Astrocyte of the spinal cord (primary cell): ENCODE measurements at regions not wholly inside any gene's neighbourhood (a gene's known extent, or its start where the extent isn't known, plus 50 kb on each side); places are given as distances from the start of the nearest gene placed in this dataset.

Experiments
- DNase-seq: peaks from one replicate; pipeline ENCODE4 v3.0.0; 2011; ENCODE audit warnings: low read depth, low spot score
- H3K4me3 ChIP-seq: 2 replicates; pipeline ENCODE4 v1.5.1; 2011; ENCODE audit warnings: low read depth, mild to moderate bottlenecking, low read length, moderate library complexity
- CTCF ChIP-seq: IDR thresholded peaks from 2 replicates; pipeline ENCODE4 v1.5.1; 2012; ENCODE audit warnings: low read depth, mild to moderate bottlenecking, low read length, inconsistent platforms
- in situ Hi-C: cut with HindIII; loops from 2 replicates; pipeline ENCODE4 v1.10.0; 2017; ENCODE audit warnings: low sequenced_read_pairs

DNA sequence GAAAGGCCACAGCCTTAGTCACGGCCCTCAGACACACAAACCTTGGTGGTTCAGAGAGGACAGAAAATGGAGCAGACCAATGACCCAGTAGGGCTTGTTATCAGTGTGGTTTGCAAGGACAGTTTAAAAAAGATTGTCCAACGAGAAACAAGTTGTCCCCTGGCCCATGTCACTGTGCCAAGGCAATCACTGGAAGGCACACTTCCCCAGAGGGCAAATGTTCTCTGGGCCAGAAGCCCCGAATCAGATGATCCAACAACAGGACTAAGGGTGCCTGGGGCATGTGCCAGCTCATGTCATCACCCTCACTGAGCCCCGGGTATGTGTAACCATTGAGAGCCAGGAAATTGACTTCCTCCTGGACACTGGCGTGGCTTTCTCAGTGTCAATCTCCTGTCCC, 950.1 kb upstream of the CTNND2 start:
- DNase-seq, result no peak
- no peak for TF ChIP-seq CTCF
- in situ Hi-C loops, result no loop called here
- H3K4me3 ChIP-seq, result no peak overlapping the region

DNA sequence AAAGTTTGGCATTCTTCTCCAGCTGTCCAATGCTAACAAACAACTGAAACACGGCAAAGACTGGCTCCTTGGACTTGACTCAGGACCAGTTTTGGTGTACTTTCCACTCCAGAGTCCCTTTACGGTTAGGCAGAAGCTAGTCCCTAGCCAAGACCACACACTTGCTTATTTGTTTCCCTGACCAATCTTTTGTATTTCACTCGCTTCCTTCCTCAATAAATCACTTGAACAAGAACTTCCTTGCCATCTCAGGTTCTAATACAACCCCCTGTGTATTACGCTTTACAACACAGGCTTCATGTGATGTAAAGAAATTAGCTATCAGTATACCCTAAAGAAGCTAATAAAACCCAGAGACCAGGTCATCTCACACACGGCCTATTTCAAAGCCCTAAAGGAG, 947.5 kb upstream of the CTNND2 start:
- no peak overlapping the region for H3K4me3 ChIP-seq
- no peak for TF ChIP-seq CTCF
- no peak for DNase-seq
- in situ Hi-C loops, result no loop called here

- in situ Hi-C loops, result no loop called here
- no peak for TF ChIP-seq CTCF
- no peak for DNase-seq
- H3K4me3 ChIP-seq, result no peak overlapping the region
Measured at GRCh38 chr5:12848709-12849108, 944.5 kb upstream of the CTNND2 start.

DNA sequence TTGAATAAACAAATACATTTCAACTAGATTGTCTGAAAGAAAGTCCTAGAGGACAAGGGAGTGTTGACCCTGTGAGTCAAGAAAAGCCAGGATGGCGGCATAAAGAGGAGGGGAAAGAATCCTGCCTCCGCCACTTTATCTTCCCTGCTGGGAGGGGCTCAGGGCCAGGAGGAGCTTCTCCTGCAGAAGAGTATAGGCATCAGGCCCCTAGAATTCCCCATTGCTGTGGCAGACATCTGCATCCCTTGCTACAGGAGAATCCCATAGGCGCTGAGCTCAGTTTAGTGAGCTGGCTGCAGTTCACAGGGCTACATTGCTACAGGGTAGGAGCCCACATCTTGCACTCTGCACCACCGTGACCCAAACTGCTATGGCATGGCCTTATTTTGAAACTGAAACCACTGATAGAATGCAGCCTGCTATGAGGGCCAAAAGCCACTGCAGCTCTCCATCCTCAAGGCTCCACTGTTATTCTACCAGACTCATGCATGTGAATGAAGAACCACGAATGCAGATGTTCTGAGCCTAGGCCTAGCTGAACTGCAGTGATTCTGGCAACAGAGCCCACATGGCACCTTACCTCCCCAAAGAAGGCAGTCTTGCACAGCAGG, 941.4 kb upstream of the CTNND2 start:
- in situ Hi-C loops, result no loop called here
- H3K4me3 ChIP-seq, result no peak overlapping the region
- no peak for TF ChIP-seq CTCF
- no peak for DNase-seq

DNA sequence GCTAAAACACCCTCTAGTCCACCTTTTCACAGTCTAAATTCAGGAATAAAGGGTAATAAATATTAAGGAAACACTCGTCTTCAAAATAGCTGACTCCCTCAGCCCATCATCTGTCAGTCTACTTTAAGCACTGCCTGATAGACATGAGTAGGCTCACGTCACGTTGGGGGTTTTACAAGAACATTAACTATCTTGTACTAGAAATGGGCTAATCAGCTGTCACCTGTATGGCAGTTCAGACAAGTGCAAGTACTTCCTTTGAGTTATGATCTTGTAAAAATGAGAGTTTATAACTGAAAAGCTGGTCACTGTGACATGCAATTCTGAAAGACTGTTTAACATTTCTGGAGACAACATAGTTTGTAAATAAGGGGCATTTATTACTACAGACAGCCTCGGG, 936.7 kb upstream of the CTNND2 start:
- in situ Hi-C loops, result no loop called here
- TF ChIP-seq CTCF, result no peak
- DNase-seq, result no peak
- no peak overlapping the region for H3K4me3 ChIP-seq

DNA sequence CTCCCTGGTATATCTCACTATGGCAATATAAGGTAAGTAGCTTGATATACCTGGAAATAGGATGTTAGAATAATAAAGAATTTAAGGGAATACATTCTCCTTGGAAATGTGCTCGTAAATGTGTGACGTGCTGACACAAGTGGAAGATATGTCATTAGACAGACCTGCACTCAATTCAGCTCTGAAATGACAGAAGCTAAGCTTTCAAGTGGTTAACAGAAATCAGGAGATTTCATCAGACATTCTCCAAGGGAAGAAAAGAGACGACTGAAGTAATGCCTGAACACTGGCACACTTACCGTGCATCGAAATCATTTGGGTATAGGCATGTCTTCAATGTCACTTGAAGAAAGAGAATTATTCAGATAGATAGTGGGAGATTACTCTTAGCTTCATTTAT, 933.3 kb upstream of the CTNND2 start:
- in situ Hi-C loops, result no loop called here
- no peak overlapping the region for H3K4me3 ChIP-seq
- no peak for DNase-seq
- TF ChIP-seq CTCF, result no peak

GRCh38 chr5:12825163-12825562, 920.9 kb upstream of the CTNND2 start:
- in situ Hi-C loops, result no loop called here
- no peak overlapping the region for H3K4me3 ChIP-seq
- DNase-seq, result no peak
- TF ChIP-seq CTCF, result no peak
